Neural cell (in vitro differentiated cells): ENCODE measurements at regions not wholly inside any gene's neighbourhood (a gene's known extent, or its start where the extent isn't known, plus 50 kb on each side); places are given as distances from the start of the nearest gene placed in this dataset.

ENCODE experiments used
- H2AFZ ChIP-seq: fragments of 200-600, 300-800 bp; sonication (generic), shearing (Covaris generic); 2 replicates; pipeline ENCODE4 v1.6.0; 2014; ENCODE audit warnings: low read depth, mild to moderate bottlenecking, antibody characterized with exemption, low read length, moderate library complexity
- H3F3A ChIP-seq: fragments of 200-600 bp; shearing (Covaris generic); 2 replicates; pipeline ENCODE4 v1.6.1; 2016; ENCODE audit warnings: mild to moderate bottlenecking, moderate library complexity, mixed read lengths, antibody characterized with exemption, low read length; ENCODE audit not compliant: insufficient read depth, poor library complexity, severe bottlenecking
- H3K27ac ChIP-seq: fragments of 200-600, 300-800 bp; sonication (generic), shearing (Covaris generic); 2 replicates; pipeline ENCODE4 v1.5.1; 2014; ENCODE audit warnings: mild to moderate bottlenecking, low read length, moderate library complexity
- H3K27me3 ChIP-seq: fragments of 300-800, 200-600 bp; sonication (generic), shearing (Covaris generic); 2 replicates; pipeline ENCODE4 v1.6.0; 2014; ENCODE audit warnings: mild to moderate bottlenecking, low read depth, low read length, moderate library complexity; ENCODE audit not compliant: insufficient read depth
- H3K36me3 ChIP-seq: fragments of 300-800, 200-600 bp; sonication (generic), shearing (Covaris generic); 2 replicates; pipeline ENCODE4 v1.5.1; 2014; ENCODE audit warnings: mild to moderate bottlenecking, antibody characterized with exemption, low read length, moderate library complexity; ENCODE audit not compliant: insufficient read depth
- H3K4me2 ChIP-seq: fragments of 300-800, 200-600 bp; sonication (generic), shearing (Covaris generic); 2 replicates; pipeline ENCODE4 v1.6.0; 2014; ENCODE audit warnings: mild to moderate bottlenecking, low read length
- H3K4me3 ChIP-seq: fragments of 300-800, 200-600 bp; sonication (generic), shearing (Covaris generic); 2 replicates; pipeline ENCODE4 v1.5.1; 2014; ENCODE audit warnings: mild to moderate bottlenecking, low read length, moderate library complexity
- H3K79me2 ChIP-seq: fragments of 200-600 bp; shearing (Covaris generic); replicated peaks from 2 replicates; pipeline ENCODE4 v1.6.0; 2014; ENCODE audit warnings: mild to moderate bottlenecking, low read length, moderate library complexity; ENCODE audit not compliant: insufficient read depth
- H3K9ac ChIP-seq: fragments of 300-800, 200-600 bp; sonication (generic), shearing (Covaris generic); 2 replicates; pipeline ENCODE4 v1.6.1; 2016; ENCODE audit warnings: mild to moderate bottlenecking, low read length, mixed read lengths
- H3K9me2 ChIP-seq: fragments of 200-600 bp; shearing (Covaris generic); 2 replicates; pipeline ENCODE4 v1.6.1; 2016; ENCODE audit warnings: mild to moderate bottlenecking, low read length, mixed read lengths; ENCODE audit not compliant: insufficient read depth
- H3K9me3 ChIP-seq: fragments of 200-600, 300-800 bp; sonication (generic), shearing (Covaris generic); 2 replicates; pipeline ENCODE4 v1.6.1; 2016; ENCODE audit warnings: mild to moderate bottlenecking, mixed run types, low read length, moderate library complexity, mixed read lengths
- H4K20me1 ChIP-seq: fragments of 200-600 bp; shearing (Covaris generic); 2 replicates; pipeline ENCODE4 v1.6.1; 2016; ENCODE audit warnings: mild to moderate bottlenecking, mixed run types; ENCODE audit not compliant: insufficient read depth
- EP300 ChIP-seq: fragments of 450-650 bp; conservative IDR thresholded peaks from 2 replicates; pipeline ENCODE4 v1.6.1; 2014; ENCODE audit warnings: antibody characterized with exemption, mild to moderate bottlenecking, moderate library complexity; ENCODE audit not compliant: poor library complexity, severe bottlenecking
- EZH2 ChIP-seq: fragments of 200-600, 300-800 bp; shearing (Covaris generic), sonication (generic); IDR thresholded peaks from 2 replicates; pipeline ENCODE4 v1.6.1; 2014; ENCODE audit warnings: antibody characterized with exemption, low read length, borderline replicate concordance, mild to moderate bottlenecking; ENCODE audit not compliant: insufficient read depth, poor library complexity, severe bottlenecking
- MXI1 ChIP-seq: fragments of 450-650 bp; conservative IDR thresholded peaks from 2 replicates; pipeline ENCODE4 v1.6.1; 2014; ENCODE audit warnings: antibody characterized with exemption, mild to moderate bottlenecking; ENCODE audit not compliant: poor library complexity, severe bottlenecking
- POLR2AphosphoS5 ChIP-seq: IDR thresholded peaks from 2 replicates; pipeline ENCODE4 v1.6.1; 2012
- RAD21 ChIP-seq: fragments of 450-650 bp; conservative IDR thresholded peaks from 2 replicates; pipeline ENCODE4 v1.6.1; 2014; ENCODE audit warnings: antibody characterized with exemption, mild to moderate bottlenecking, moderate library complexity
- REST ChIP-seq: IDR thresholded peaks from 2 replicates; pipeline ENCODE4 v1.6.1; 2012; ENCODE audit warnings: borderline replicate concordance
- SMC3 ChIP-seq: fragments of 450-650 bp; conservative IDR thresholded peaks from 2 replicates; pipeline ENCODE4 v1.6.1; 2014; ENCODE audit warnings: antibody characterized with exemption, mild to moderate bottlenecking, moderate library complexity; ENCODE audit not compliant: poor library complexity
- TAF1 ChIP-seq: IDR thresholded peaks from 2 replicates; pipeline ENCODE4 v1.6.1; 2012; ENCODE audit warnings: low read depth
- TF ChIP-seq, protein P1 (sequence below): fragments of 450-650 bp; IDR thresholded peaks from 2 replicates; pipeline ENCODE4 v1.5.1; 2014; ENCODE audit warnings: antibody characterized with exemption, mild to moderate bottlenecking, moderate library complexity; ENCODE audit not compliant: poor library complexity, severe bottlenecking

DNA sequence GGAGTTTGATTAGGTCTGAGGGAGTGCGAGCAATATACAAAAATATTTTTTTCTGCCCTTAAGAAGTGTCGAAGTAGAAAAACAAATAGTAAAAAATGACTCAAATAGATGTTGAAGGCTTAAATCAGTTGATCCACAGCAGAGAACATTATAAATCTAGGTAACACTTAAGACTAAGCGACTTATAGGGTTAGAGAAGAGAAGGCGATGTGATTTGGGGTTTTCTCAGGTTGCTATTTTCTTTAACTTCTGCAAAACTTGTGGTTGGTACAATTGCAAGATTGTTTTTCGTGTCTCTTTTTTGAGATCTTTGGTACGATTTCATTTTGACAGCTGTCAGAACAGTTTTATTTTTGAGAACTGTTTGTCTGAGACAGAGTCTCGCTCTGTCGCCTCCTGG lies 1479.5 kb downstream of the PCDH7 start (continued):
- TF ChIP-seq RAD21 (no peak), TAF1 (no peak), POLR2AphosphoS5 (no peak), EZH2 (no peak)

DNA sequence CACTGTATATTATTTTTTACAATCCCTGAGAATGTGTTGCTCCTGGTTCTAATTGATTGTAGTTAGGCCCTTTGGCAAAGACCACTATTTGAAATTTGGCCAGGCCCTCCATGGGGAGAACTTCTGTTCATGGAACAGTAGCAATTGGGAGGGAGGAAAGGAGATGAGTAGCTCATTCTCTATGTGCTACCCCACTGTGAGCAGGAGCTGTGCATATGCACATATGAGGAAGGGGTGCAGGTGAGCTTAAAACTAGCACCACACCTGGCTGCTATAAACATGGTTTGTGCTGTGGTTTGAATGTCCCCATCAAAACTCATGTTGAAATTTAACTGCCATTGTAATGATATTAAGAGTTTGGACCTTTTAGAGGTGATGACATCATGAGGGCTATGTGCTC lies 1483.2 kb downstream of the PCDH7 start:
- no peaks in the 10 kb centered on the region for H3K79me2 ChIP-seq
- no peaks in the 10 kb centered on the region for H3K36me3 ChIP-seq
- TF ChIP-seq RAD21 (no peak), TAF1 (no peak), SMC3 (no peak), REST (no peak), EP300 (no peak), MXI1 (no peak), POLR2AphosphoS5 (no peak), EZH2 (no peak)
- TF ChIP-seq, protein P1, sequence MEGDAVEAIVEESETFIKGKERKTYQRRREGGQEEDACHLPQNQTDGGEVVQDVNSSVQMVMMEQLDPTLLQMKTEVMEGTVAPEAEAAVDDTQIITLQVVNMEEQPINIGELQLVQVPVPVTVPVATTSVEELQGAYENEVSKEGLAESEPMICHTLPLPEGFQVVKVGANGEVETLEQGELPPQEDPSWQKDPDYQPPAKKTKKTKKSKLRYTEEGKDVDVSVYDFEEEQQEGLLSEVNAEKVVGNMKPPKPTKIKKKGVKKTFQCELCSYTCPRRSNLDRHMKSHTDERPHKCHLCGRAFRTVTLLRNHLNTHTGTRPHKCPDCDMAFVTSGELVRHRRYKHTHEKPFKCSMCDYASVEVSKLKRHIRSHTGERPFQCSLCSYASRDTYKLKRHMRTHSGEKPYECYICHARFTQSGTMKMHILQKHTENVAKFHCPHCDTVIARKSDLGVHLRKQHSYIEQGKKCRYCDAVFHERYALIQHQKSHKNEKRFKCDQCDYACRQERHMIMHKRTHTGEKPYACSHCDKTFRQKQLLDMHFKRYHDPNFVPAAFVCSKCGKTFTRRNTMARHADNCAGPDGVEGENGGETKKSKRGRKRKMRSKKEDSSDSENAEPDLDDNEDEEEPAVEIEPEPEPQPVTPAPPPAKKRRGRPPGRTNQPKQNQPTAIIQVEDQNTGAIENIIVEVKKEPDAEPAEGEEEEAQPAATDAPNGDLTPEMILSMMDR = no peak
- H3K9ac ChIP-seq = no peak overlapping the region
- H2AFZ ChIP-seq = no peak overlapping the region
- H4K20me1 ChIP-seq = no peaks in the 10 kb centered on the region
- no peaks in the 10 kb centered on the region for H3K9me2 ChIP-seq
- H3K4me3 ChIP-seq = no peak overlapping the region
- H3K27ac ChIP-seq = no peak overlapping the region
- H3K4me2 ChIP-seq = no peak overlapping the region
- peaks cover 18% of the 10 kb centered on the region for H3K9me3 ChIP-seq
- no peaks in the 10 kb centered on the region for H3K27me3 ChIP-seq
- no peaks in the 10 kb centered on the region for H3F3A ChIP-seq

DNA sequence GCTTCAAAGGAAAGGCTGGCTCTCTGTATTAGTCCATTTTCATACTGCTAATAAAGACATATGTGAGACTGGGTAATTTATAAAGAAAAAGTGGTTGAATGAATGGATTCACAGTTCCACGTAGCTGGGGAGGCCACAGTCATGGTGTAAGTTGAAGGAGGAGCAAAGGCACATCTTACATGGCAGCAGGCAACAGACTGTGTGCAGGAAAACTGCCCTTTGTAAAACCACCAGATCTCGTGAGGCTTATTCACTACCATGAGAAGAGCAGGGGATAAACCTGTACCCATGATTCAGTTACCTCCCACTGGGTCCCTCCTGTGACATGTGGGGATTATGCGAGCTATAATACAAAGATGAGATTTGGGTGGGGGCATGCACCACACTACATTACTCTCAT lies 1486.6 kb downstream of the PCDH7 start:
- no peaks in the 10 kb centered on the region for H3F3A ChIP-seq
- TF ChIP-seq EZH2 (no peak), MXI1 (no peak), POLR2AphosphoS5 (no peak), SMC3 (no peak), RAD21 (no peak), REST (no peak), EP300 (no peak), TAF1 (no peak)
- TF ChIP-seq, protein P1 = no peak
- no peak overlapping the region for H2AFZ ChIP-seq
- no peaks in the 10 kb centered on the region for H3K79me2 ChIP-seq
- no peak overlapping the region for H3K27ac ChIP-seq
- H4K20me1 ChIP-seq = no peaks in the 10 kb centered on the region
- H3K36me3 ChIP-seq = no peaks in the 10 kb centered on the region
- no peaks in the 10 kb centered on the region for H3K9me2 ChIP-seq
- no peak overlapping the region for H3K9ac ChIP-seq
- peaks cover 18% of the 10 kb centered on the region for H3K9me3 ChIP-seq
- no peak overlapping the region for H3K4me2 ChIP-seq
- no peak overlapping the region for H3K4me3 ChIP-seq
- H3K27me3 ChIP-seq = no peaks in the 10 kb centered on the region
